ENCODE measurements at regions not wholly inside any gene's neighbourhood (a gene's known extent, or its start where the extent isn't known, plus 50 kb on each side); places are given as distances from the start of the nearest gene placed in this dataset.

GRCh38 chr2:193409951-193410350, 1215.2 kb upstream of the TMEFF2 start:
- Histone ChIP-seq H3K4me1 (no peaks in the 10 kb centered on the region), H3K36me3 (no peaks in the 10 kb centered on the region), H3K4me3 (no peak overlapping the region), H3K27ac (no peak overlapping the region), H3K27me3 (no peaks in the 10 kb centered on the region), H3K9me3 (peaks cover 0 to 13% of the 10 kb centered on the region in 2 donors)
- intact Hi-C loops (cut with DNase I) = no loop called here
- no peak for DNase-seq
- no peak for TF ChIP-seq CTCF (IDR thresholded peaks at IDR 0.05)
- ATAC-seq = no peak

- no peak for TF ChIP-seq CTCF (IDR thresholded peaks at IDR 0.05)
- intact Hi-C loops (cut with DNase I) = no loop called here
Measured at GRCh38 chr2:193382583-193382982, 1187.8 kb upstream of the TMEFF2 start.

GRCh38 chr2:193377789-193378188, 1183.1 kb upstream of the TMEFF2 start:
- DNase-seq = no peak

More at GRCh38 chr2:193382583-193382982, 1187.8 kb upstream of the TMEFF2 start:
- Histone ChIP-seq H3K4me1 (no peaks in the 10 kb centered on the region), H3K27ac (no peak overlapping the region), H3K4me3 (no peak overlapping the region), H3K9me3 (no peaks in the 10 kb centered on the region), H3K36me3 (no peaks in the 10 kb centered on the region), H3K27me3 (no peaks in the 10 kb centered on the region)
- ATAC-seq = no peak
- DNase-seq = no peak

GRCh38 chr2:193373120-193373519, 1178.4 kb upstream of the TMEFF2 start:
- ATAC-seq = no peak
- H3K9me3 ChIP-seq = no peaks in the 10 kb centered on the region
- TF ChIP-seq CTCF (IDR thresholded peaks at IDR 0.05) = no peak
- no peak overlapping the region for H3K27ac ChIP-seq
- H3K36me3 ChIP-seq = no peaks in the 10 kb centered on the region
- no peaks in the 10 kb centered on the region for H3K27me3 ChIP-seq
- no peaks in the 10 kb centered on the region for H3K4me1 ChIP-seq
- DNase-seq = no peak
- intact Hi-C loops (cut with DNase I) = no loop called here
- H3K4me3 ChIP-seq = no peak overlapping the region

More at GRCh38 chr2:193377789-193378188, 1183.1 kb upstream of the TMEFF2 start:
- Histone ChIP-seq H3K36me3 (no peaks in the 10 kb centered on the region), H3K27ac (no peak overlapping the region), H3K27me3 (no peaks in the 10 kb centered on the region), H3K4me1 (no peaks in the 10 kb centered on the region), H3K4me3 (no peak overlapping the region), H3K9me3 (no peaks in the 10 kb centered on the region)
- no peak for TF ChIP-seq CTCF (IDR thresholded peaks at IDR 0.05)
- intact Hi-C loops (cut with DNase I) = no loop called here
- ATAC-seq = no peak

- no peaks in the 10 kb centered on the region for H3K36me3 ChIP-seq
- no peak overlapping the region for H3K4me3 ChIP-seq
- no peaks in the 10 kb centered on the region for H3K27me3 ChIP-seq
- no peak for TF ChIP-seq CTCF (IDR thresholded peaks at IDR 0.05)
- no peaks in the 10 kb centered on the region for H3K4me1 ChIP-seq
- ATAC-seq (no peak), DNase-seq (no peak)
- H3K27ac ChIP-seq = no peak overlapping the region
- intact Hi-C loops (cut with DNase I) = no loop called here
- no peaks in the 10 kb centered on the region for H3K9me3 ChIP-seq
Measured at GRCh38 chr2:193371200-193371599, 1176.5 kb upstream of the TMEFF2 start.

All from left lung (tissue), 4 donors.